ENCODE measurements at regions not wholly inside any gene's neighbourhood (a gene's known extent, or its start where the extent isn't known, plus 50 kb on each side); places are given as distances from the start of the nearest gene placed in this dataset.

GRCh38 chr18:39500306-39500705 is 1934.7 kb upstream of the CELF4 start:
- TF ChIP-seq MYC (IDR thresholded peaks at IDR 0.05; ENCODE audit: low read depth, low read length) (no peak), MAX (IDR thresholded peaks at IDR 0.05; ENCODE audit: low read depth, low read length) (no peak), CTCF (IDR thresholded peaks at IDR 0.05; ENCODE audit: low read depth, low read length) (no peak), POLR2A (IDR thresholded peaks at IDR 0.05; ENCODE audit: extremely low read depth, insufficient read length) (no peak)
- no peak overlapping the region for H3K4me3 ChIP-seq (ENCODE audit: low read depth, low read length)
- DNase-seq (ENCODE audit: low read depth): no peak

GRCh38 chr18:39497821-39498220 is 1932.2 kb upstream of the CELF4 start:
- DNase-seq (ENCODE audit: low read depth): no peak
- no peak overlapping the region for H3K4me3 ChIP-seq (ENCODE audit: low read depth, low read length)
- TF ChIP-seq MAX (IDR thresholded peaks at IDR 0.05; ENCODE audit: low read depth, low read length) (no peak), CTCF (IDR thresholded peaks at IDR 0.05; ENCODE audit: low read depth, low read length) (no peak), POLR2A (IDR thresholded peaks at IDR 0.05; ENCODE audit: extremely low read depth, insufficient read length) (no peak), MYC (IDR thresholded peaks at IDR 0.05; ENCODE audit: low read depth, low read length) (no peak)

- H3K4me3 ChIP-seq (ENCODE audit: low read depth, low read length): no peak overlapping the region
- DNase-seq (ENCODE audit: low read depth): no peak
- no peak for TF ChIP-seq POLR2A (IDR thresholded peaks at IDR 0.05; ENCODE audit: extremely low read depth, insufficient read length)
- TF ChIP-seq MYC (IDR thresholded peaks at IDR 0.05; ENCODE audit: low read depth, low read length): no peak
- no peak for TF ChIP-seq CTCF (IDR thresholded peaks at IDR 0.05; ENCODE audit: low read depth, low read length)
- no peak for TF ChIP-seq MAX (IDR thresholded peaks at IDR 0.05; ENCODE audit: low read depth, low read length)
These were observed 1931.4 kb upstream of the CELF4 start for GRCh38 chr18:39496986-39497385.

- TF ChIP-seq MAX (IDR thresholded peaks at IDR 0.05; ENCODE audit: low read depth, low read length) (no peak), POLR2A (IDR thresholded peaks at IDR 0.05; ENCODE audit: extremely low read depth, insufficient read length) (no peak), CTCF (IDR thresholded peaks at IDR 0.05; ENCODE audit: low read depth, low read length) (no peak), MYC (IDR thresholded peaks at IDR 0.05; ENCODE audit: low read depth, low read length) (no peak)
- DNase-seq (ENCODE audit: low read depth): no peak
- no peak overlapping the region for H3K4me3 ChIP-seq (ENCODE audit: low read depth, low read length)
These were observed 1928.8 kb upstream of the CELF4 start for GRCh38 chr18:39494211-39494896.

- DNase-seq (ENCODE audit: low read depth): no peak
- no peak overlapping the region for H3K4me3 ChIP-seq (ENCODE audit: low read depth, low read length)
- TF ChIP-seq CTCF (IDR thresholded peaks at IDR 0.05; ENCODE audit: low read depth, low read length) (no peak), POLR2A (IDR thresholded peaks at IDR 0.05; ENCODE audit: extremely low read depth, insufficient read length) (no peak), MAX (IDR thresholded peaks at IDR 0.05; ENCODE audit: low read depth, low read length) (no peak), MYC (IDR thresholded peaks at IDR 0.05; ENCODE audit: low read depth, low read length) (no peak)
These were observed 1925.8 kb upstream of the CELF4 start for GRCh38 chr18:39491408-39491807.
